ENCODE measurements at regions not wholly inside any gene's neighbourhood (a gene's known extent, or its start where the extent isn't known, plus 50 kb on each side); places are given as distances from the start of the nearest gene placed in this dataset.
"Not testable (repeated sequence)": the region's sequence is repeated elsewhere in the genome, so short reads cannot be mapped to it uniquely, and the experiment has no call there.

DNA sequence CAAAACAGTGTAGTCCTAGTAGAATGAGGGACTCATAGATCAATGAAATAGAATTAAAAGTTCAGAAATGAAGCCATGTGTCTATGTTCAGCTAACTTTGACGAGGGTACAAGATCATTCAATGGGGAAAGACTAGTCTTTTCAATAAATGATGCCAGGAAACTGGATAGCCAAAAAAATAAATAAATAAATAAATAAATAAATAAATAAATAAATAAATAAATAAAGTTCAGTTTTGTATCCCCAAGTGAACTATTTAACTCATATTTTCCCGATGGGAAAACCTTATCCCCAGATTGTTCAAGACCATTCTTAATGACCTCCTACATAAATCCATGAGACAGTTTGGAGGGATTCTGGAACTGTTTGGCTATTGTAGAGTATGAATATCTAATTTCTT lies 277.1 kb upstream of the EYS start:
- Mint-ChIP-seq H3K36me3 (peaks cover 43% of the 10 kb centered on the region), H3K4me1 (no peaks in the 10 kb centered on the region), H3K9me3 (peaks cover 16 to 18% of the 10 kb centered on the region in 2 donors), H3K27ac (no peak overlapping the region), H3K27me3 (ENCODE audit: low read depth in 2 of 2) (no peaks in the 10 kb centered on the region), H3K4me3 (no peak overlapping the region)
- intact Hi-C loops (cut with micrococcal nuclease): no loop called here
- Histone ChIP-seq H3K36me3 (ENCODE audit: control insufficient read depth, insufficient read depth, low read length) (no peaks in the 10 kb centered on the region), H3K4me1 (ENCODE audit: control insufficient read depth, insufficient read depth, low read length) (no peaks in the 10 kb centered on the region), H3K9me3 (ENCODE audit: control insufficient read depth, insufficient read depth, low read length) (peaks cover 8% of the 10 kb centered on the region), H3K4me3 (ENCODE audit: low read length) (no peak overlapping the region), H3K27me3 (ENCODE audit: control insufficient read depth, insufficient read depth, low read length) (no peaks in the 10 kb centered on the region), H3K27ac (ENCODE audit: low read length) (no peak overlapping the region)
- DNase-seq (no peak), ATAC-seq (no peak)
- TF ChIP-seq, protein P1, sequence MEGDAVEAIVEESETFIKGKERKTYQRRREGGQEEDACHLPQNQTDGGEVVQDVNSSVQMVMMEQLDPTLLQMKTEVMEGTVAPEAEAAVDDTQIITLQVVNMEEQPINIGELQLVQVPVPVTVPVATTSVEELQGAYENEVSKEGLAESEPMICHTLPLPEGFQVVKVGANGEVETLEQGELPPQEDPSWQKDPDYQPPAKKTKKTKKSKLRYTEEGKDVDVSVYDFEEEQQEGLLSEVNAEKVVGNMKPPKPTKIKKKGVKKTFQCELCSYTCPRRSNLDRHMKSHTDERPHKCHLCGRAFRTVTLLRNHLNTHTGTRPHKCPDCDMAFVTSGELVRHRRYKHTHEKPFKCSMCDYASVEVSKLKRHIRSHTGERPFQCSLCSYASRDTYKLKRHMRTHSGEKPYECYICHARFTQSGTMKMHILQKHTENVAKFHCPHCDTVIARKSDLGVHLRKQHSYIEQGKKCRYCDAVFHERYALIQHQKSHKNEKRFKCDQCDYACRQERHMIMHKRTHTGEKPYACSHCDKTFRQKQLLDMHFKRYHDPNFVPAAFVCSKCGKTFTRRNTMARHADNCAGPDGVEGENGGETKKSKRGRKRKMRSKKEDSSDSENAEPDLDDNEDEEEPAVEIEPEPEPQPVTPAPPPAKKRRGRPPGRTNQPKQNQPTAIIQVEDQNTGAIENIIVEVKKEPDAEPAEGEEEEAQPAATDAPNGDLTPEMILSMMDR (IDR thresholded peaks at IDR 0.05): no peak
- no CpG with 5 or more reads among the region's 2 CpGs for WGBS (ENCODE audit: insufficient coverage)

DNA sequence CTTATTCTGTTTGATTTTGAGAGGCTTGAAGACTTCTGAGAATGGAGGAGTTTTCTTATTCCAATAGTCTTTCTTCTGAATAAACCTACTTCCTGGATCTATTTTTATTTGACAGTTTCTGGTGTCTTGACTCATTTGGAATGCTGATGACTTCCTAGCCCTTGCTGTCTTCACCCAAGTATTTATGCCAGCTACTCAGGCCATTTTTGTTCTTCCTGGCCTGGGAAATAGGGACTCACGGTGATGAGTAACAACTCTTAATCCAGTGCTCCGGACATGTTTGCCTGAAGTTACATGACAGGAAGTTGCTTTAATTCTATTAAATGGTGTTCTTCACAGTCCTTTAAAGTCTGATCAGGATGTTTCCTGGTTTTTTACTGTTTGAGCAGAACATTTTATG lies 272.1 kb upstream of the EYS start:
- WGBS (ENCODE audit: insufficient coverage): 97% methylated on average over 2 of the region's 2 CpGs
- no peaks in the 10 kb centered on the region for H3K4me1 Mint-ChIP-seq
- H3K27ac Mint-ChIP-seq: no peak overlapping the region
- Histone ChIP-seq H3K9me3 (ENCODE audit: control insufficient read depth, insufficient read depth, low read length) (peaks cover 3% of the 10 kb centered on the region), H3K4me3 (ENCODE audit: low read length) (no peak overlapping the region), H3K36me3 (ENCODE audit: control insufficient read depth, insufficient read depth, low read length) (no peaks in the 10 kb centered on the region), H3K27me3 (ENCODE audit: control insufficient read depth, insufficient read depth, low read length) (no peaks in the 10 kb centered on the region), H3K27ac (ENCODE audit: low read length) (no peak overlapping the region), H3K4me1 (ENCODE audit: control insufficient read depth, insufficient read depth, low read length) (no peaks in the 10 kb centered on the region)
- peaks cover 8 to 9% of the 10 kb centered on the region in 2 donors for H3K9me3 Mint-ChIP-seq
- H3K27me3 Mint-ChIP-seq (ENCODE audit: low read depth in 2 of 2): no peaks in the 10 kb centered on the region
- H3K4me3 Mint-ChIP-seq: no peak overlapping the region
- ATAC-seq (no peak), DNase-seq (no peak)
- TF ChIP-seq, protein P1 (IDR thresholded peaks at IDR 0.05): no peak
- intact Hi-C loops (cut with micrococcal nuclease): no loop called here
- peaks cover 16% of the 10 kb centered on the region for H3K36me3 Mint-ChIP-seq

DNA sequence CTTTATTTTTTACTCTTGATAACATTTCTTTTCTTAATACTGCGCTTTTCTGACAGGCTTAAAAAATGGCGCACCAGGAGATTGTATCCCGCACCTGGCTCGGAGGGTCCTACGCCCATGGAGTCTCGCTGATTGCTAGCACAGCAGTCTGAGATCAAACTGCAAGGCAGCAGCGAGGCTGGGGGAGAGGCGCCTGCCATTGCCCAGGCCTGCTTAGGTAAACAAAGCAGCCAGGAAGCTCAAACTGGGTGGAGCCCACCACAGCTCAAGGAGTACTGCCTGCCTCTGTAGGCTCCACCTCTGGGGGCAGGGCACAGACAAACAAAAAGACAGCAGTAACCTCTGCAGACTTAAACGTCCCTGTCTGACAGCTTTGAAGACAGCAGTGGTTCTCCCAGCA lies 264.2 kb upstream of the EYS start:
- WGBS (ENCODE audit: insufficient coverage): 92% methylated on average over 8 of the region's 9 CpGs
- H3K4me1 ChIP-seq (ENCODE audit: control insufficient read depth, insufficient read depth, low read length); ATAC-seq; DNase-seq; H3K36me3 Mint-ChIP-seq; H3K27me3 ChIP-seq (ENCODE audit: control insufficient read depth, insufficient read depth, low read length); H3K4me3 Mint-ChIP-seq; H3K36me3 ChIP-seq (ENCODE audit: control insufficient read depth, insufficient read depth, low read length); H3K27me3 Mint-ChIP-seq (ENCODE audit: low read depth in 2 of 2); intact Hi-C loops (cut with micrococcal nuclease); H3K27ac ChIP-seq (ENCODE audit: low read length); H3K27ac Mint-ChIP-seq; H3K9me3 ChIP-seq (ENCODE audit: control insufficient read depth, insufficient read depth, low read length); H3K4me3 ChIP-seq (ENCODE audit: low read length); H3K4me1 Mint-ChIP-seq: not testable (repeated sequence)
- H3K9me3 Mint-ChIP-seq: peaks cover 7 to 10% of the 10 kb centered on the region in 2 donors

DNA sequence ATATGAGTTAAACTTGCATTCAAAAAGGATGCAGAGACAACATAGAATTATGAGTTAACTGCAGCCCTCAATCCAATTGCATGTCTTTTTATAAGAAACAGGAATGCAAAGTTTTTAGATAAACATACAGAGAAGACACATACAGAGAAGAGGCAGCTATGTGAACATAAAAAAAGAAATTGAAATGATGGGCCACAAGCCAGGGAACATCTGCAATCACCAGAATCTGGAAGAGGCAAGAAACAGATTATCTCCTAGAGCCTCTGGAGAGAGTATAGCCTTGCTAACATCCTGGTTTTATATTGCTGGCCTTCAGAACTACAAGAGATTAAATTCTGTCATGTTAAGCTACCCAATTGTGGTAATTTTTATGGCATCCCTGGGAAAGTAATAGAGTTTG lies 257.2 kb upstream of the EYS start:
- Histone ChIP-seq H3K36me3 (ENCODE audit: control insufficient read depth, insufficient read depth, low read length) (no peaks in the 10 kb centered on the region), H3K9me3 (ENCODE audit: control insufficient read depth, insufficient read depth, low read length) (peaks cover 3% of the 10 kb centered on the region), H3K27me3 (ENCODE audit: control insufficient read depth, insufficient read depth, low read length) (no peaks in the 10 kb centered on the region), H3K4me3 (ENCODE audit: low read length) (no peak overlapping the region), H3K4me1 (ENCODE audit: control insufficient read depth, insufficient read depth, low read length) (no peaks in the 10 kb centered on the region), H3K27ac (ENCODE audit: low read length) (no peak overlapping the region)
- ATAC-seq: no peak
- TF ChIP-seq, protein P1 (IDR thresholded peaks at IDR 0.05): no peak
- no peak for DNase-seq
- no peak overlapping the region for H3K4me3 Mint-ChIP-seq
- H3K27ac Mint-ChIP-seq: no peak overlapping the region
- H3K27me3 Mint-ChIP-seq (ENCODE audit: low read depth in 2 of 2): no peaks in the 10 kb centered on the region
- no peaks in the 10 kb centered on the region for H3K4me1 Mint-ChIP-seq
- intact Hi-C loops (cut with micrococcal nuclease): no loop called here
- H3K36me3 Mint-ChIP-seq: peaks cover 6% of the 10 kb centered on the region
- H3K9me3 Mint-ChIP-seq: peaks cover 4 to 13% of the 10 kb centered on the region in 2 donors
